ENCODE measurements at regions not wholly inside any gene's neighbourhood (a gene's known extent, or its start where the extent isn't known, plus 50 kb on each side); places are given as distances from the start of the nearest gene placed in this dataset.

DNA sequence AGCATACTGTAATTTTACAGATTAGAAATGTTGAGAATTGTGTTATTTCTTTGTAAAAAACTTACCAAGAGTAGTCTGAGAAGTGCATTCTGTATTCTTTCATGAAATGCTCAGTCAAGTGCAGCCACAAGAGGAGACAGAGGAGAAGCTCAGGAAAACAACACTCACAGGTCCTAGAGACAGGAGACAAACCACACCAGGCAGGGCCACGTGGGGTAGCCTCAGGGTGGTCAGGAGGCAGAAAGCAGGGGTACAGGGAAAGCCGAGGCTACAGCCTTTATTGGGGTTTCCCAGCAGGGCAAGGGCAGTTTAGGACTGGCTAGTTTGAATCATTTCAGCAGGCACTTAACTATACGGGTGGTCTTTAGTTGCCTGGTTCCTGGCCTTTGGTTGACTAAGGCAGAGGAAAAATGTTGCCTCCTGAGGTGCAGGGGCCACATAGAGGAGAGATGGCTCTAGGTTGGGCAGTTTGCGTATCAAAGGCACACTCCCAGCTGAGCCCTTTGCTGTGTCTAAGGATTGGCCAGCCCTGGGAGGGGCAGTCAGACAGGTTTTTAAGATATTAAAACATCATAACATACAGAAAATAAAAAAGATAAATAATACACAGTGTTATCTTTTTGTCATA lies 230.9 kb upstream of the ANKRD55 start:
- Histone ChIP-seq H3K27ac (ENCODE audit: low read depth in 2 of 2, low read length in 1 of 2) (no peak overlapping the region), H3K4me2 (no peak overlapping the region), H3K9ac (no peak overlapping the region), H4K20me1 (ENCODE audit: insufficient read depth) (no peaks in the 10 kb centered on the region), H2AFZ (ENCODE audit: low read depth) (no peak overlapping the region), H3K9me3 (no peaks in the 10 kb centered on the region), H3K4me3 (ENCODE audit: low read depth in 2 of 2, low read length in 1 of 2) (no peak overlapping the region), H3K9me2 (no peaks in the 10 kb centered on the region), H3K4me1 (ENCODE audit: control insufficient read depth in 1 of 2, insufficient read depth in 2 of 2, low read depth in 1 of 2, low read length in 1 of 2) (peaks cover 8 to 30% of the 10 kb centered on the region in 2 experiments; a peak in 2 of 4 replicates), H3K27me3 (ENCODE audit: insufficient read depth) (no peaks in the 10 kb centered on the region), H3K79me2 (ENCODE audit: insufficient read depth) (no peaks in the 10 kb centered on the region), H3F3A (replicated peaks; ENCODE audit: insufficient read depth) (no peaks in the 10 kb centered on the region), H3K36me3 (replicated peaks in 1 of 2; ENCODE audit: control insufficient read depth in 1 of 2, insufficient read depth in 2 of 2, low read length in 1 of 2) (no peaks in the 10 kb centered on the region)
- WGBS (ENCODE audit: low lambda C conversion rate): 80% methylated on average over 4 of the region's 4 CpGs
- CTCF ChIA-PET: interaction anchor here (0.6 to 1.2 kb wide), 2 partner anchors 17 to 404 kb away, joined by 3 to 4 read pairs; no protein-coding TSS in a partner anchor
- DNase-seq: no peak
- TF ChIP-seq MEF2A (IDR thresholded peaks at IDR 0.05; ENCODE audit: borderline replicate concordance, low read depth): no peak
- no peak for TF ChIP-seq TCF12 (IDR thresholded peaks at IDR 0.05)
- TF ChIP-seq SMC3 (IDR thresholded peaks at IDR 0.05; ENCODE audit: low read depth, low read length): no peak
- TF ChIP-seq, protein P1, sequence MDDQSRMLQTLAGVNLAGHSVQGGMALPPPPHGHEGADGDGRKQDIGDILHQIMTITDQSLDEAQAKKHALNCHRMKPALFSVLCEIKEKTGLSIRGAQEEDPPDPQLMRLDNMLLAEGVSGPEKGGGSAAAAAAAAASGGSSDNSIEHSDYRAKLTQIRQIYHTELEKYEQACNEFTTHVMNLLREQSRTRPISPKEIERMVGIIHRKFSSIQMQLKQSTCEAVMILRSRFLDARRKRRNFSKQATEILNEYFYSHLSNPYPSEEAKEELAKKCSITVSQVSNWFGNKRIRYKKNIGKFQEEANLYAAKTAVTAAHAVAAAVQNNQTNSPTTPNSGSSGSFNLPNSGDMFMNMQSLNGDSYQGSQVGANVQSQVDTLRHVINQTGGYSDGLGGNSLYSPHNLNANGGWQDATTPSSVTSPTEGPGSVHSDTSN (IDR thresholded peaks at IDR 0.05): no peak
- TF ChIP-seq FOSL2 (IDR thresholded peaks at IDR 0.05; ENCODE audit: borderline replicate concordance, low read depth): no peak
- TF ChIP-seq RCOR1 (IDR thresholded peaks at IDR 0.05; ENCODE audit: low read length): no peak
- no peak for TF ChIP-seq RXRA (IDR thresholded peaks at IDR 0.05; ENCODE audit: borderline replicate concordance, low read depth)
- TF ChIP-seq MXI1 (IDR thresholded peaks at IDR 0.05; ENCODE audit: low read depth, low read length): no peak
- no peak for TF ChIP-seq EZH2phosphoT487 (IDR thresholded peaks at IDR 0.05; ENCODE audit: borderline replicate concordance, low read depth)
- TF ChIP-seq JUND (IDR thresholded peaks at IDR 0.05): no peak
- TF ChIP-seq POLR2AphosphoS5 (IDR thresholded peaks at IDR 0.05; ENCODE audit: low read depth, low read length): no peak
- TF ChIP-seq, protein P2, sequence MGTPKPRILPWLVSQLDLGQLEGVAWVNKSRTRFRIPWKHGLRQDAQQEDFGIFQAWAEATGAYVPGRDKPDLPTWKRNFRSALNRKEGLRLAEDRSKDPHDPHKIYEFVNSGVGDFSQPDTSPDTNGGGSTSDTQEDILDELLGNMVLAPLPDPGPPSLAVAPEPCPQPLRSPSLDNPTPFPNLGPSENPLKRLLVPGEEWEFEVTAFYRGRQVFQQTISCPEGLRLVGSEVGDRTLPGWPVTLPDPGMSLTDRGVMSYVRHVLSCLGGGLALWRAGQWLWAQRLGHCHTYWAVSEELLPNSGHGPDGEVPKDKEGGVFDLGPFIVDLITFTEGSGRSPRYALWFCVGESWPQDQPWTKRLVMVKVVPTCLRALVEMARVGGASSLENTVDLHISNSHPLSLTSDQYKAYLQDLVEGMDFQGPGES (IDR thresholded peaks at IDR 0.05; ENCODE audit: low read depth, low read length): no peak
- no peak for TF ChIP-seq FOXJ3 (CRISPR knock-in tag; IDR thresholded peaks at IDR 0.05)
- TF ChIP-seq GATA2 (CRISPR knock-in tag; IDR thresholded peaks at IDR 0.05): no peak
- POLR2A ChIA-PET: interaction anchor here (1.1 kb wide), 1 partner anchor 15 kb away, joined by 3 read pairs; no protein-coding TSS in a partner anchor

- no peaks in the 10 kb centered on the region for H3K9me2 ChIP-seq
- H4K20me1 ChIP-seq (ENCODE audit: insufficient read depth): no peaks in the 10 kb centered on the region
- CTCF ChIA-PET: interaction anchor here (1.5 kb wide), 1 partner anchor 15 kb away, joined by 4 read pairs; no protein-coding TSS in a partner anchor
- no peak overlapping the region for H3K4me2 ChIP-seq
- no peaks in the 10 kb centered on the region for H3K79me2 ChIP-seq (ENCODE audit: insufficient read depth)
- H3K9me3 ChIP-seq: no peaks in the 10 kb centered on the region
- TF ChIP-seq RAD21 (IDR thresholded peaks at IDR 0.05; ENCODE audit: low read length) (no peak), NRF1 (IDR thresholded peaks at IDR 0.05; ENCODE audit: low read depth, low read length) (no peak), RCOR1 (IDR thresholded peaks at IDR 0.05; ENCODE audit: low read length) (no peak), YY1 (IDR thresholded peaks at IDR 0.05; ENCODE audit: low read depth) (no peak), FOXJ3 (CRISPR knock-in tag; IDR thresholded peaks at IDR 0.05) (no peak), EP300 (IDR thresholded peaks at IDR 0.05; ENCODE audit: borderline replicate concordance in 1 of 2, low read depth in 1 of 2, low read length in 1 of 2) (no peak), GABPA (IDR thresholded peaks at IDR 0.05; ENCODE audit: low read depth) (no peak), POLR2AphosphoS5 (IDR thresholded peaks at IDR 0.05; ENCODE audit: low read depth, low read length) (no peak)
- POLR2A ChIA-PET: no interaction called here
- H3K4me3 ChIP-seq (ENCODE audit: low read depth in 2 of 2, low read length in 1 of 2): no peak overlapping the region
- H3K4me1 ChIP-seq (ENCODE audit: control insufficient read depth in 1 of 2, insufficient read depth in 2 of 2, low read depth in 1 of 2, low read length in 1 of 2): peaks cover 22 to 46% of the 10 kb centered on the region in 2 experiments; a peak in 3 of 4 replicates
- H3K27me3 ChIP-seq (ENCODE audit: insufficient read depth): no peaks in the 10 kb centered on the region
- H3K27ac ChIP-seq (ENCODE audit: low read depth in 2 of 2, low read length in 1 of 2): peak overlapping the region; percentile 41 to 99; a peak in 3 of 4 replicates
- DNase-seq: no peak
- WGBS (ENCODE audit: low lambda C conversion rate): 98% methylated on average over 4 of the region's 4 CpGs
- H3K36me3 ChIP-seq (replicated peaks in 1 of 2; ENCODE audit: control insufficient read depth in 1 of 2, insufficient read depth in 2 of 2, low read length in 1 of 2): no peaks in the 10 kb centered on the region
- H2AFZ ChIP-seq (ENCODE audit: low read depth): no peak overlapping the region
- H3K9ac ChIP-seq: no peak overlapping the region
- H3F3A ChIP-seq (replicated peaks; ENCODE audit: insufficient read depth): peaks cover 12% of the 10 kb centered on the region
These were observed 228.5 kb upstream of the ANKRD55 start for GRCh38 chr5:56461584-56461983.
